HCT116 (cell line): ENCODE measurements at regions not wholly inside any gene's neighbourhood (a gene's known extent, or its start where the extent isn't known, plus 50 kb on each side); places are given as distances from the start of the nearest gene placed in this dataset.

Experiments
- ATAC-seq: fragments of 200-7000 bp; cut with Tn5 transposase; 2 replicates; pipeline ENCODE4 v1.9.1; 2020; ENCODE audit warnings: mild to moderate bottlenecking, moderate library complexity
- BruUV-seq: library from RNA; stranded (reverse); fragments of 400-500 nt; replicated peaks from 2 replicates; lab custom pipeline; 2021; lab: Mats Ljungman, UMichigan
- CTCF ChIA-PET: fragments of 300-600 bp; sonication (Branson Sonifier 250); formaldehyde crosslinking; loops from one replicate; lab custom pipeline; 2021; ENCODE audit warnings: antibody characterized with exemption; lab: Charles Lee
- POLR2A ChIA-PET: fragments of 300-600, 350-600 bp; sonication (Branson Sonifier 250); formaldehyde crosslinking; loops from one replicate; lab custom pipeline; 2021; ENCODE audit warnings: antibody characterized with exemption; lab: Charles Lee
- RAD21 ChIA-PET, 2 experiments: fragments of 300-600 bp; sonication (Branson Sonifier 250); formaldehyde crosslinking; loops; one replicate each; lab custom pipeline; 2023; ENCODE audit warnings: low total read pairs in 2 of 2; ENCODE audit not compliant: uncharacterized antibody in 2 of 2, unreplicated experiment in 2 of 2, low non-redundant PET in 1 of 2; lab: Charles Lee
- DNase-seq: peaks from one replicate; pipeline ENCODE4 v3.0.0-alpha.2; 2010; ENCODE audit warnings: low read depth, low spot score
- H2AFZ ChIP-seq: fragments of 200-600 bp; shearing (Covaris generic), sonication (generic); 2 replicates; pipeline ENCODE4 v1.6.1; 2017; ENCODE audit warnings: low read depth, mixed run types, mixed read lengths, antibody characterized with exemption, low read length; ENCODE audit not compliant: poor library complexity, severe bottlenecking
- H3K27ac ChIP-seq: 2 replicates; pipeline ENCODE4 v1.5.1; 2012; ENCODE audit warnings: low read depth, low read length
- H3K27me3 ChIP-seq: fragments of 200-600 bp; sonication (generic); 2 replicates; pipeline ENCODE4 v1.6.1; 2016; ENCODE audit warnings: mixed run types, low read length, mixed read lengths; ENCODE audit not compliant: insufficient read depth
- H3K36me3 ChIP-seq, 2 experiments: fragments of 200-500 bp in 1 of 2; fragments of 200-600 bp in 1 of 2; sonication (Bioruptor generic) in 1 of 2; sonication (generic) in 1 of 2; 2 replicates each; pipeline versions ENCODE4 v1.5.1 to v1.6.1; 2014 to 2016; ENCODE audit warnings: low read length in 2 of 2, inconsistent platforms in 1 of 2, mixed read lengths in 1 of 2, mixed run types in 1 of 2; ENCODE audit not compliant: insufficient read depth in 2 of 2, control insufficient read depth in 1 of 2
- H3K4me1 ChIP-seq, 2 experiments: fragments of 200-600 bp in 1 of 2; sonication (generic) in 1 of 2; 2 replicates each; pipeline versions ENCODE4 v1.5.1 to v1.6.1; 2012 to 2017; ENCODE audit warnings: low read length in 2 of 2, inconsistent platforms in 1 of 2, mild to moderate bottlenecking in 1 of 2, mixed read lengths in 1 of 2, mixed run types in 1 of 2, moderate library complexity in 1 of 2; ENCODE audit not compliant: insufficient read depth in 2 of 2, control insufficient read depth in 1 of 2
- H3K4me2 ChIP-seq: fragments of 200-600 bp; sonication (generic); 2 replicates; pipeline ENCODE4 v1.6.1; 2017; ENCODE audit warnings: mixed run types, low read length, mixed read lengths
- H3K4me3 ChIP-seq, 2 experiments: fragments of 200-600 bp in 1 of 2; sonication (generic) in 1 of 2; replicated peaks in 1 of 2; 2 replicates each; pipeline ENCODE4 v1.5.1; 2011 to 2016; ENCODE audit warnings: low read length in 2 of 2, control low read depth in 1 of 2, low read depth in 1 of 2, mild to moderate bottlenecking in 1 of 2, mixed read lengths in 1 of 2, mixed run types in 1 of 2
- H3K79me2 ChIP-seq: fragments of 200-600 bp; sonication (generic); 2 replicates; pipeline ENCODE4 v1.6.1; 2017; ENCODE audit warnings: mild to moderate bottlenecking, mixed run types, low read length, moderate library complexity, mixed read lengths; ENCODE audit not compliant: insufficient read depth
- H3K9ac ChIP-seq: fragments of 200-600 bp; sonication (generic); 2 replicates; pipeline ENCODE4 v1.6.1; 2016; ENCODE audit warnings: low read length, mixed read lengths
- H3K9me2 ChIP-seq: fragments of 200-600 bp; sonication (generic), shearing (Covaris generic); 2 replicates; pipeline ENCODE4 v1.6.1; 2017; ENCODE audit warnings: mixed run types, mild to moderate bottlenecking, moderate library complexity; ENCODE audit not compliant: insufficient read depth
- H3K9me3 ChIP-seq, 2 experiments: fragments of 200-500 bp in 1 of 2; fragments of 200-600 bp in 1 of 2; sonication (Bioruptor generic) in 1 of 2; sonication (generic) in 1 of 2; 2 replicates each; pipeline ENCODE4 v1.6.1; 2014 to 2017; ENCODE audit warnings: low read length in 2 of 2, mixed read lengths in 2 of 2, inconsistent platforms in 1 of 2, low read depth in 1 of 2, mild to moderate bottlenecking in 1 of 2, mixed run types in 1 of 2, moderate library complexity in 1 of 2; ENCODE audit not compliant: control insufficient read depth in 1 of 2, insufficient read depth in 1 of 2
- H4K20me1 ChIP-seq: fragments of 200-600 bp; sonication (generic), shearing (Covaris generic); 2 replicates; pipeline ENCODE4 v1.6.1; 2017; ENCODE audit warnings: mixed run types, mild to moderate bottlenecking, moderate library complexity; ENCODE audit not compliant: insufficient read depth
- CEBPB ChIP-seq: IDR thresholded peaks from 2 replicates; pipeline ENCODE4 v1.6.1; 2012; ENCODE audit warnings: low read depth
- CTCF ChIP-seq, 3 experiments: fragments of 200-600 bp in 1 of 3; sonication (generic) in 1 of 3; IDR thresholded peaks in 2 of 3; conservative IDR thresholded peaks in 1 of 3; 2 replicates each; pipeline ENCODE4 v1.5.1; 2012 to 2017; ENCODE audit warnings: low read depth in 2 of 3, low read length in 2 of 3, antibody characterized with exemption in 1 of 3, borderline replicate concordance in 1 of 3, control low read depth in 1 of 3, mild to moderate bottlenecking in 1 of 3, mixed read lengths in 1 of 3, mixed run types in 1 of 3, moderate library complexity in 1 of 3; ENCODE audit not compliant: insufficient read depth in 1 of 3
- EGR1 ChIP-seq: IDR thresholded peaks from 2 replicates; pipeline ENCODE4 v1.6.1; 2012; ENCODE audit warnings: low read depth
- EZH2phosphoT487 ChIP-seq: fragments of 200-600 bp; IDR thresholded peaks from 2 replicates; pipeline ENCODE4 v1.6.1; 2018; ENCODE audit warnings: antibody characterized with exemption, borderline replicate concordance
- JUND ChIP-seq: IDR thresholded peaks from 2 replicates; pipeline ENCODE4 v1.6.1; 2012
- MAX ChIP-seq: IDR thresholded peaks from 2 replicates; pipeline ENCODE4 v1.6.1; 2012
- POLR2A ChIP-seq: IDR thresholded peaks from 2 replicates; pipeline ENCODE4 v1.7.0; 2011; ENCODE audit warnings: borderline replicate concordance; ENCODE audit not compliant: insufficient read depth, insufficient read length; ENCODE audit errors: extremely low read depth
- POLR2AphosphoS5 ChIP-seq: IDR thresholded peaks from 2 replicates; pipeline ENCODE4 v1.6.1; 2011; ENCODE audit warnings: mild to moderate bottlenecking, low read depth, low read length, moderate library complexity
- REST ChIP-seq: IDR thresholded peaks from 2 replicates; pipeline ENCODE4 v1.6.1; 2012; ENCODE audit warnings: low read depth
- SRF ChIP-seq: IDR thresholded peaks from 2 replicates; pipeline ENCODE4 v1.6.1; 2012; ENCODE audit warnings: low read depth
- YY1 ChIP-seq: IDR thresholded peaks from 2 replicates; pipeline ENCODE4 v1.6.1; 2011; ENCODE audit warnings: low read length, low read depth, moderate library complexity, mild to moderate bottlenecking; ENCODE audit not compliant: insufficient replicate concordance; ENCODE audit errors: extremely low read depth
- ZBTB33 ChIP-seq: IDR thresholded peaks from 2 replicates; pipeline ENCODE4 v1.6.1; 2011; ENCODE audit warnings: mild to moderate bottlenecking, low read length, moderate library complexity; ENCODE audit not compliant: insufficient replicate concordance; ENCODE audit errors: extremely low read depth
- ZNF274 ChIP-seq: fragments of 200-500 bp; sonication (Bioruptor generic); IDR thresholded peaks from 2 replicates; pipeline ENCODE4 v1.6.1; 2014; ENCODE audit warnings: mild to moderate bottlenecking, low read depth, low read length, inconsistent platforms
- intact Hi-C: fragments of 100-400 bp; cut with micrococcal nuclease; formaldehyde crosslinking; loops from 2 replicates; pipeline ENCODE4 v1.10.0; 2022

GRCh38 chr2:18412980-18413675 is 147.3 kb downstream of the RDH14 start (continued):
- TF ChIP-seq REST (no peak), CTCF (IDR thresholded peaks at IDR 0.05 in 2 of 3, conservative IDR thresholded peaks at IDR 0.05 in 1 of 3; ENCODE audit: borderline replicate concordance in 1 of 3, insufficient read depth in 1 of 3, low read depth in 2 of 3, low read length in 2 of 3) (no peak)
- TF ChIP-seq, all 23 proteins: peak for 0

- Histone ChIP-seq H3K4me2 (no peak overlapping the region), H3K9ac (no peak overlapping the region), H3K27ac (no peak overlapping the region), H3K79me2 (no peaks in the 10 kb centered on the region), H3K4me3 (no peak overlapping the region), H2AFZ (no peak overlapping the region), H3K9me2 (no peaks in the 10 kb centered on the region), H4K20me1 (no peaks in the 10 kb centered on the region), H3K4me1 (peaks cover 4 to 11% of the 10 kb centered on the region in 2 experiments; a peak in 3 of 4 replicates), H3K27me3 (no peaks in the 10 kb centered on the region; the same call in 1 of the 2 replicates), H3K9me3 (no peaks in the 10 kb centered on the region), H3K36me3 (no peaks in the 10 kb centered on the region)
- POLR2A ChIA-PET: no interaction called here
- RAD21 ChIA-PET: no interaction called here
- no TSS peak for BruUV-seq
- DNase-seq: no peak
- ATAC-seq: no peak
- intact Hi-C loops: no loop called here
- CTCF ChIA-PET: interaction anchor here (1.6 kb wide), 1 partner anchor 25 kb away, joined by 5 read pairs; no protein-coding TSS in a partner anchor
- TF ChIP-seq EGR1 (no peak), YY1 (no peak), ZBTB33 (no peak), CEBPB (no peak), POLR2A (no peak), ZNF274 (no peak), POLR2AphosphoS5 (no peak), MAX (no peak), CTCF (IDR thresholded peaks at IDR 0.05 in 2 of 3, conservative IDR thresholded peaks at IDR 0.05 in 1 of 3; ENCODE audit: borderline replicate concordance in 1 of 3, insufficient read depth in 1 of 3, low read depth in 2 of 3, low read length in 2 of 3) (no peak), EZH2phosphoT487 (no peak), JUND (no peak), SRF (no peak)
Measured at GRCh38 chr2:18411626-18412025, 148.8 kb downstream of the RDH14 start.
